BJ (cell line): ENCODE measurements at regions not wholly inside any gene's neighbourhood (a gene's known extent, or its start where the extent isn't known, plus 50 kb on each side); places are given as distances from the start of the nearest gene placed in this dataset.

ENCODE experiments used
- CTCF ChIA-PET: fragments of 350-600 bp; formaldehyde crosslinking; extraction: SDS; loops from one replicate; lab custom pipeline; 2021; ENCODE audit warnings: antibody characterized with exemption, inconsistent platforms; lab: Yijun Ruan, JAX
- POLR2A ChIA-PET: fragments of 300-600 bp; sonication (Branson Sonifier 250); formaldehyde crosslinking; extraction: SDS; loops from one replicate; lab custom pipeline; 2021; ENCODE audit warnings: antibody characterized with exemption; lab: Charles Lee
- DNase-seq: peaks from one replicate; pipeline ENCODE4 v3.0.0-alpha.2; 2011; ENCODE audit warnings: low read depth
- H3K27me3 ChIP-seq: 2 replicates; pipeline ENCODE4 v1.6.0; 2011; ENCODE audit warnings: low read length; ENCODE audit not compliant: control insufficient read depth, insufficient read depth
- H3K36me3 ChIP-seq: 2 replicates; pipeline ENCODE4 v1.5.1; 2011; ENCODE audit warnings: low read length; ENCODE audit not compliant: control insufficient read depth, insufficient read depth
- H3K4me3 ChIP-seq: 2 replicates; pipeline ENCODE4 v1.5.1; 2011; ENCODE audit warnings: low read depth, mild to moderate bottlenecking, control low read depth, low read length
- CTCF ChIP-seq: IDR thresholded peaks from 2 replicates; pipeline ENCODE4 v1.5.1; 2011; ENCODE audit warnings: low read depth, mild to moderate bottlenecking, control low read depth, inconsistent platforms, low read length, moderate library complexity; ENCODE audit not compliant: insufficient read depth

GRCh38 chr5:93873211-93873736 lies 131.9 kb upstream of the POU5F2 start:
- no peak for DNase-seq
- no peak for TF ChIP-seq CTCF
- ChIA-PET POLR2A (no interaction called here), CTCF (no interaction called here)
- H3K4me3 ChIP-seq: no peak overlapping the region
- no peaks in the 10 kb centered on the region for H3K36me3 ChIP-seq
- no peaks in the 10 kb centered on the region for H3K27me3 ChIP-seq

- H3K36me3 ChIP-seq: no peaks in the 10 kb centered on the region
- no peak for DNase-seq
- ChIA-PET POLR2A (no interaction called here), CTCF (no interaction called here)
- no peak for TF ChIP-seq CTCF
- no peaks in the 10 kb centered on the region for H3K27me3 ChIP-seq
- H3K4me3 ChIP-seq: no peak overlapping the region
These were observed 129.2 kb upstream of the POU5F2 start for GRCh38 chr5:93870649-93871048.

GRCh38 chr5:93868851-93869250 lies 127.5 kb upstream of the POU5F2 start:
- no peak for TF ChIP-seq CTCF
- CTCF ChIA-PET: no interaction called here
- H3K27me3 ChIP-seq: no peaks in the 10 kb centered on the region
- H3K36me3 ChIP-seq: no peaks in the 10 kb centered on the region
- no peak for DNase-seq
- POLR2A ChIA-PET: no interaction called here
- H3K4me3 ChIP-seq: no peak overlapping the region

- no peak for TF ChIP-seq CTCF
- H3K4me3 ChIP-seq: no peak overlapping the region
- no peaks in the 10 kb centered on the region for H3K36me3 ChIP-seq
- H3K27me3 ChIP-seq: no peaks in the 10 kb centered on the region
- POLR2A ChIA-PET: no interaction called here
- no peak for DNase-seq
- CTCF ChIA-PET: interaction anchor here (0.5 kb wide), 1 partner anchor 563 kb away, joined by 3 read pairs; no protein-coding TSS in a partner anchor
These were observed 108.9 kb upstream of the POU5F2 start for GRCh38 chr5:93850311-93850710.

GRCh38 chr5:93845376-93845775 lies 104.0 kb upstream of the POU5F2 start:
- Histone ChIP-seq H3K36me3 (no peaks in the 10 kb centered on the region), H3K27me3 (no peaks in the 10 kb centered on the region), H3K4me3 (no peak overlapping the region)
- TF ChIP-seq CTCF: no peak
- POLR2A ChIA-PET: no interaction called here
- CTCF ChIA-PET: interaction anchor here (0.5 kb wide), 1 partner anchor 453 kb away, joined by 3 read pairs; no protein-coding TSS in a partner anchor
- DNase-seq: no peak
